ENCODE measurements at regions not wholly inside any gene's neighbourhood (a gene's known extent, or its start where the extent isn't known, plus 50 kb on each side); places are given as distances from the start of the nearest gene placed in this dataset.

DNA sequence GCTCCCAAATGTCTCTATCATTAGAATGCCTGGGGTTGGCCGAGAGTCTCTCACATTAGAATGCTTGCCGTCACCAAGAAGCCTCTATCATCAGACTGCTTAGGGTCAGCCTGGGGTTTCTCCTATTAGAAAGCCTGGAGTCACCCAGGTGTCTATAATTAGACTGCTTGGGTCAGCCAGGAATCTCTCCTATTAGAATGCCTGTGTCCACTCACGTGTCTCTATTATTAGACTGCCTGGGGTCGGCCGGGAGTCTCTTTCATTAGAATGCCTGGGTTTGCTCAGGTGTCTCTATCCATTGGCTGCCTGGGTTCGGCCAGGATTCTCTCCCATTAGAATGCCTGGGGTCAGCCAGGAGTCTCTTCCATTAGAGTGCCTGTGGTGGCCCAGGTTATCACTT, 1453.1 kb downstream of the UQCRFS1 start:
- DNase-seq (ENCODE audit: low read depth, low spot score) = no peak

DNA sequence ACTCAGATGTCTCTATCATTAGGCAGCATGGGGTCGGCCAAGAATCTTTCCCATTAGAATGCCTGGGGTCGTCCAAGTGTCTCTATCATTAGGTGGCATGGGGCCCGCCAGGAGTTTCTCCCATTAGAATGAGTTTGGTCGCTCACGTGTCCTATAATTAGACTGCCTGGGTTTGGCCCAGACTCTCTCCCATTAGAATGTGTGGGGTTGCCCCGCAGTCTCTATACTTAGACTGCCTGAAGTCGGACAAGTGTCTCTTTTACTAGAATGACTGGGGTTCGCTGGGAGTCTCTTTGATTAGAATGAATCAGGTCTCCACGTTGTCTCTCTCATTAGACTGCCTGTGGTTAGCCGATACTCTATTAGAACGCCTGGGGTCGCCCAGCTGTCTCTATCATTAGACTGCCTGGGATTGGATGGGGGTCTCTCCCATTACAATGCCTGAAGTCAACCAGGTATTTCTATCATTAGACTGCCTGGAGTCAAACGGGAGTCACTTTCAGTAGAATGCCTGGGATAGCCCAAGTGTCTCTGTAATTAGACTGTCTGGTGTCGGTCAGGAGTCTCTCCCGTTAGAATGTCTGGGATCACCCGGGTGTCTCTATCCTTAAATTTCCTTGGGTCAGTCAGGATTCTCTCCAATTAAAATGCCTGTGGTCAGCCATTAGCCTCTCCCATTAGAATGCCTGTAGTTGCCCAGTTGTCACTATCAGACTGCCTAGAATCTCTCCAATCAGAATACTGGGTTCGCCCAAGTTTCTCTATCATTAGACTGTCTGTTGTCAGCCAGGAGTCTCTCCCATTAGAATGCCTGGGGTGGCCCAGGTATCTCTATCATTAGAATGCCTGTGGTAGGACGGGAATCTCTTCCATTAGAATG, 1454.1 kb downstream of the UQCRFS1 start:
- no peak for DNase-seq (ENCODE audit: low read depth, low spot score)

DNA sequence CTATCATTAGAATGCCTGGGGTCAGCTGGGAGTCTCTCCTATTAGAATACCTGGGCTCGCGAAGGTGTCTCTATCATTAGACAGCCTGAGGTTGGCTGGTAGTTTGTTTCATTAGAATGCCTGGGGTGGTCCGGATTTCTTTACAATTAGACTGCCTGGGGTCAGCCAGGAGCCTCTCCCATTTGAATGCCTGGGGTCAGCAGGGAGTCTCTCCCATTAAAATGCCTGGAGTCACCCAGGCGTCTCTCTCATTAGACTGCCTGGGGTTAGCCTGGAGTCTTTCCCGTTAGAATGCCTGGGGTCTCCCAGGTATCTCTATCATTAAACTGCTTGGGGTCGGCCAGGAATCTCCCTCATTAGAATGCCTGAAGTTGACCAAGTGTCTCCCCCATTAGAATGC, 1458.3 kb downstream of the UQCRFS1 start:
- DNase-seq (ENCODE audit: low read depth, low spot score) = no peak

DNA sequence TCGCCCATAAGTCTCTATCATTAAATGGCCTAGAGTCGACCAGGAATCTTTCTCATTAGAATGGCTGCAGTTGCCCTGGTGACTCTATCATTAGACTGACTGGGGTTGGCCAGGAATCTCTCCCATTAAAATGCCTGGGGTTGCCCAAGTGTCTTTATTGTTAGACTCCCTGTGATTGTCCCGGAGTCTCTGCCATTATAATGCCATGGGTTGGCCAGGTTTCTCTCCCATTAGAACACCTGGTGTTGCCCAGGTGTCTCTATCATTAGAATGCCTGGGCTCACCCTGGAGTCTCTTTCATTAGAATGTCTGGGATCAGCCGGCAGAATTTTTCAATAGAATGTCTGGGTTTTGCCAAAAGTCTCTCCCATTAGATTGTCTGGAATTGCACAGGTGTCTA, 1459.3 kb downstream of the UQCRFS1 start:
- DNase-seq (ENCODE audit: low read depth, low spot score) = no peak

DNA sequence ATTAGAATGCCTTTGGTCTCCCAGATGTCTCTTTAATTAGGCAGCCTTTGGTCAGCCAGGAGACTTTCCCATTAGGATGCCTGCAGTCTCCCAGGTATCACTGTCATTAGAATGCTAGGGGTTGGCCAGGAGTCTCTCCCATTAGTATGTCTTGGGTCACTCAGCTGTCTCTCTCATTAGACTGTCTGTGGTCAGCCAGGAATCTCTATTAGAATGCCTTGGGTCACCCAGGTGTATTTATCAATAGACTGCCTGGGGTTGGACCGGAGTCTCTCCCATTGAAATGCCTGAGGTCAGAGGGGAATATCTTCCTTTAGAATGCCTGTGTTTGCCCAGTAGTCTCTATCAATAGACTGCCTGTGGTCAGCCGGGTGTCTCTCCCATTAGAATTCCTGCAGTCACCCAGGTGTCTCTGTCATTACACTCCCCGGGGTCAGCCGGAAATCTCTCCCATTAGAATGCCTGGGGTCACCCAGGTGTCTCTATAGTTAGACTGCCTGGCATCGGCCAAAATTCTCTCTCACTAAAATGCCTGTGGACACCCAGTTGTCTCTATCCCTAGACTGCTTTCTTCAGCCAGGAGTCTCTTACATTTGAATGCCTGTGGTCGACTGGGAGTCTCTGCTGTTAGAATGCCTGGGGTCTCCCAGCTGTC, 1460.3 kb downstream of the UQCRFS1 start:
- DNase-seq (ENCODE audit: low read depth, low spot score) = no peak

DNA sequence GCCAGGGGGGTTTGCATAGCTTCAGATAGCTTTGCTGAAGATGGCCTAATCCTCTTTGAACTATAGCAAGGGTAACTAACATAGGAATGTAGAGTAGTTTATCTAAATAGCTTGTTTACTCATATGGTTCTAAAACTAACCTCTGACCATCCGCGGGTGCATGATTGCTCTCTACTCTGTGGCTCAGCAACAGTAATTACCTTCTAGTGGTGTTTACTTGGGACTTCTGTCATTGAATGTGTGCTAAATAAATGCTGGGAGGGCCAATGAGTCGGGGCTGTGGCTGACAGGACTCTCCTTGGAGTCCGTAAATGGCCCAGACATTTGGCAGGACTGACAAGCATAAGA, 1461.9 kb downstream of the UQCRFS1 start:
- no peak for DNase-seq (ENCODE audit: low read depth, low spot score)

DNA sequence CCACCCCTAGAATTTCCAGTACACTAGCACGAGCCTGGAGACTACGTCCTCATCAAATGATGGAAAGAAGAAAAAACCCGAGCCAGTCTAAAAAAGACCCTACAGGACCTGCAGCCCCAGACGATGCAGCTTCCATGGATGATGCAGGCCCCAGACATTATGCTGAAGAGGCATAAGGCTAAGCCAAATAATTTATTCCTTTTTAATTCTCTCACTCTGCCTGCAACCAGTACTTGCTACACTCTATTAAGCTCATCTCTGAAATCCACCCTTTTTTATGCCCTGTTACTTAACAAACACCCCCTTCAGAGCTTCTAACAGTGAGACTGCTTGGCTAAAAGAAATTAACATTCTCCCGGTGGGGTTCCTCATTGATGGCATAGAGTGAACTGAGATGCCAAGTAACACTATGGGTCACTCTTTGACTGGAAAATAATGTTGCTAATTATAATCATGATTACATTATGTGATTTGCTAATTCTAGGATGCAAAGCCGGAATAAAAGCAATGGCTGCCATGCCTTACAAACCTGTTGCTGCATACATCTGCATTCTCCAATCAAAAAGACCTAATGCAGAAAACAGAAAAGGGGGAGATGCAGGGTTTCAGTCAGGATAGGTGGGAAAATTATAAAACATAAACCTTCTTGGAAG, 1462.4 kb downstream of the UQCRFS1 start:
- DNase-seq (ENCODE audit: low read depth, low spot score) = no peak

DNA sequence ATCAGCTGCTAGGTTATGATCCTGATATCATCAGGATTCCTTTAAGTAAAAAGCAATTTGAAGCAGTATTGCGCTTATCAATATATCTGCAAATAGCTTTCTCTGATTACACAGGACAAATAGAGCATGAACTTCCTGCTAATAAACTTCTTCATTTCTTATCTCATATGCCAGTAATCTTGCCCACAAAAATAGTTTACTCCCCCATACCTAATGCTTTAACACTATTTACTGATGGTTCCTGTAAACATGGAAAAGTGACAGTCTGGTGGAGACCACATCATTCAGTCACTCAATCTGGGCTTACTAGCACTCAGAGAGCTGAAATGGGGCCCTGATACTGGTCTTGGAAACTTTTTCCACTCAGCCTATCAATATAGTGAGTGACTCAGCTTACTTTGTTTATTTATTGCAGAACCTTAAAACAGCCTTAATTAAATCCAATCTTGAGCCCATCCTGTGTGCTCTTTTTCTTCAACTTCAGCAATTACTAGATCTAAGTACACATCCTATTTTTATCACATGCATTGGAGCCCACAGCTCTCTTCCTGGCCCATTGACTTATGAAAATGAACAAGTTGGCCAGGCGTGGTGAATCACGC, 1464.3 kb downstream of the UQCRFS1 start:
- DNase-seq (ENCODE audit: low read depth, low spot score) = no peak

DNA sequence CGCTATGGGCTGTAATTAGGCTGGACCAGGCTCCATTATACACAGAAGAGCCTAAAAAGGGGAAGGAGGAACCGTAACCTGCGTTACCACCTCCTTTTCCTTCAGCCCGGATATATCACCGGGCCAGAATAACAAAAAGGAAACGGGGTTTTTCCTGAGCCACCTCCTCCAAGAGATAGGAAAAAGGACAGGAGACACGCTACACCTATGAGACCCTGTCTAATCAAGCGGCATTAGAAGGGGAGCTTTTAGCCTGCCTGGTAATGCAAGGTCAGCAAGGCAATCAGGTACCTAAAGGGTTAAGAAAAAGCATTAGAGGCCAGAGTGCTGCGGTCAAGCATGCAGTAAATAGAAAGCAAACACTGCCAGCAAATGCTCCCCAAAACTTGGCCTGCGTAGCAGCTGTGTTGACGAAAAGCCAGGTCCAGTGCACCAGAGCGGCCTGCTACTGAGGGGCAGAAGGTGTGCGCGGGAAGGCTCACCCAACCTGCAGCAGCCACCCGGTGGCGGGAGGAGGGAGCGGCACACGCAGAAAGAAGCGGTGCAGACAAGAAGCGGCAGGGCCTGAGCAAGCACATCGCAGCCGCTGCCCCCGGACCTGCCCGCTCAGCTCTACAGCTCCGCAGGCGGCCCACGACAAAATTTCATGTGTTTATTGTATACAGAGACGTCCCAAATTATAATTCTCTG, 1466.1 kb downstream of the UQCRFS1 start:
- no peak for DNase-seq (ENCODE audit: low read depth, low spot score)

DNA sequence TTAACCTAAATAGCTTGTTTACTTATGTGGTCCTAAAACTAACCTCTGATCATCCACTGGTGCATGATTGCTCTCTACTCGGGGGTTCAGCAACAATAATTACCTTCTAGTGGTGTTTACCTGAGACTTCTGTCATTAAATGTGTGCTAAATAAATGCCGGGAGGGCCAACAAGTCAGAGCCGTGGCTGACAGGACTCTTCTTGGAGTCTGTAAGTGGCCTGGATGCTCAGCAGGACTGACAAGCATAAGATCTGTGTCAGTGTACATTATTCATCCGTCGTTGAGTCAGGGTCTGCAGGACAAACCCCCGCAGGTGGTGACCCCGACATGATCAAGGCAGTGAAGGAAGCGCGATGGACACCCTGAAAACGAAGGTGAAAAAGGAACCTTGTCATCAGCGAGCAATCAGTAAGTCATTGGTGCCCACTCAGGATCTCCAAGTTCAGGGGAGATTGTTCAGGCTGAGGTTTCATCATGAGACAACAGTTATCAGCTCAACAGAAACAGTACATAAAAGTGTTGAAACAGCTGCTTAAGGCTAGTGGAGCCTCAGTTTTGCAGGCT, 1466.9 kb downstream of the UQCRFS1 start:
- DNase-seq (ENCODE audit: low read depth, low spot score) = no peak

DNA sequence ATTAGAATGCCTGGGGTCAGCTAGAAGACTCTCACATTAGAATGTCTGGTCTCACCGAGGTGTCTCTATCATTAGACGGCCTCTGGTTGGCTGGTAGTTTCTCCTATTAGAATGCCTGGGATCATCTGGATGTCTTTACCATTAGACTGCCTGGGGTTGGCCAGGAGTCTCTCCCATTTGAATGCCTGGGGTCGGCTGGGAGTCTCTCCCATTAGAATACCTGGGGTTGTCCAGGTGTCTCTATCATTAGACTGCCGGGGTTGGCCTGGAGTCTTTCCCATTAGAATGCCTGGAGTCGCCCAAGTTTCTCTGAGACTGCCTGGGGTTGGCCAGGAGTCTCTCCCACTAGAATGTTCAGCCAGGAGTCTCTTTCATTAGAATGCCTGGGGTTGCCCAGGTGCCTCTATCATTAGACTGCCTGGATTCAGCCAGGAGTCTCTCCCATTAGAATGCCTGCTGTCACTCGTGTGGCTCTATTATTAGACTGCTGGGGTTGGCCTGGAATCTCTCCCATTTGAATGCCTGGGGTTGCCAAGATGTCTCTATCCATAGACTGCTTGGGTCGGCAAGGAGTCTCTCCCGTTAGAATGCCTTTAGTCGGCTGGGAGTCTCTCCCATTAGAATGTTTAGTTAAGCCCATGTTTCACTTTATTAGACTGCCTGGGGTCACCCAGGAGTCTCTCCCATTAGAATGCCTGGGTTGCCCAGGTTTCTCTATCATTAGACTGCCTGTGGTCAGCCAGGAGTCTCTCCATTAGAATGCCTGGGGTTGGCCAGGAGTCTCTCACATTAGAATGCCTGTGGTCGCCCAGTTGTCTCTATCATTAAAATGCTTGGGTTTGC, 1467.8 kb downstream of the UQCRFS1 start:
- no peak for DNase-seq (ENCODE audit: low read depth, low spot score)

DNA sequence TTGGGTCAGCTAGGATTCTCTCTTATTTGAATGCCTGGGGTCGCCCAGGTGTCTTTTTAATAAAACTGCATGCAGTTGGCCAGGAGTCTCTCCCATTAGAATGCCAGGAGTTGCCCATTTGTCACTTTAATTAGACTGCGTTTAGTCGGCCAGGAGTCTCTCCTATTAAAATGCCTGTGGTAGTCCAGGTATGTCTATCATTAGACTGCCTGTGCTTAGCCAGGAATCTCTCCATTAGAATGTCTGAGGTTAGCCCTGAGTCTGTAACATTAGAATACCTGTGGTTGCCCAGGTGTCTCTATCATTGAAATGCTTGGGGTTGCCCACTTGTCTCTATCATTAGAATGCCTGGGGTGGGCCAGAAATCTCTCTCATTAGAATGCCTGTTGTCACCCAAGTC, 1470.9 kb downstream of the UQCRFS1 start:
- no peak for DNase-seq (ENCODE audit: low read depth, low spot score)

DNA sequence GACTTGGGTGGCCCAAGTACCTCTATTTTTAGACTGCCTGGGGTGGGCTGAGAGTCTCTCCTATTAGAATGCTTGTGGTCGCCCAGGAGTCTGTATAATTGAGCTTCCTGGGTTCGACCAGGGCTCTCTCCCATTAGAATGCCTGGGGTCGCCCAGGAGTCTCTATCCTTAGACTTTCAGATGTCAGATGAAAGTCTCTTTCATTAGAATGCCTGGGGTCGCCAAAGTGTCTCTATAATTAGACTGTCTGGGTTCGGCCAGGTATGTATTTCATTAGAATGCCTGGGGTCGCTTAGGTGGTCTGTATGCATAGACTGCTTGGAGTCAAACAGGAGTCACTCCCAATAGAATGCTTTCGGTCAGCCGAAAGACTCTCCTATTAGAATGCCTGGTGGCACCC, 1471.7 kb downstream of the UQCRFS1 start:
- DNase-seq (ENCODE audit: low read depth, low spot score) = no peak

DNA sequence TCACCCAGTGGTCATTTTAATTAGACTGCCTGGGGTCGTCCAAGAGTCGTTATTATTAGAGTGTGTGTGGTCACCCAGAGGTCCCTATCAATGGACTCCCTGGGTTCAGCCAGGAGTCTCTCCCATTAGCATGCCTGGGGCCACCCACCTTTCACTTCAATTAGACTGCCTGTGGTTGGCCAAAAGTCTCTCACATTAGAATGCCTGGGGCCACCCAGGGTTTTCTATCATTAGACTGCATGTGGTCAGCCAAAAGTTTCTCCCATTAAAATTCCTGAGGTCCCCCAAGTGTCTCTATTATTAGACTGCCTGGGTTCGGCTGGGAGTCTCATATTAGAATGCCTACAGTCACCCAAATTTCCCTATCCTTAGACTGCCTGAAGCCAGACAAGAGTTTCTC, 1472.6 kb downstream of the UQCRFS1 start:
- DNase-seq (ENCODE audit: low read depth, low spot score) = no peak

DNA sequence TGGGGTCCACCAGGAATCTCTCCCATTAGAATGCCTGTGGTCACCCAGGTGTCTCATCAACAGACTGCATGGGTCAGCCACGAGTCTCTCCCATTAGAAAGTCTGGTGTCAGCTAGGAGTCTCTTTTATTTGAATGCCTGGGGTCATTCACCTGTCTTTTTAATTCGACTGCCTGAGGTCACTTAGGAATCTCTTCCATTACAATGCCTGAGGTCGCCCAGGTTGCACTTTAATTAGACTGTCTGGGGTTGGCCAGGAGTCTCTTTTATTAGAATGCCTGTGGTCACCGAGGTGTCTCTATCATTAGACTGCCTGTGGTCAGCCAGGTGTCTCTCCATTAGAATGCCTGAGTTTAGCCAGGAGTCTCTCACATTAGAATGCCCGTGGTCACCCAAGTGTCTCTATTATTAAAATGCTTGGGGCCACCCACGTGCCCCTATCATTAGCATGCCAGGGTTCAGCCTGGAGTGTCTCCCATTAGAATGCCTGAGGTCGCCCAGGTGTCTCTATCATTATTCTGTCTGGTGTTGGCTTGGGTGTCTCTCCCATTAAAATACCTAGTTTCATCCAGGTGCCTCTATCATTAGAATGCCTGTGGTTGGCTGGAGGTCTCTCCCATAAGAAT, 1474.3 kb downstream of the UQCRFS1 start:
- DNase-seq (ENCODE audit: low read depth, low spot score) = no peak

DNA sequence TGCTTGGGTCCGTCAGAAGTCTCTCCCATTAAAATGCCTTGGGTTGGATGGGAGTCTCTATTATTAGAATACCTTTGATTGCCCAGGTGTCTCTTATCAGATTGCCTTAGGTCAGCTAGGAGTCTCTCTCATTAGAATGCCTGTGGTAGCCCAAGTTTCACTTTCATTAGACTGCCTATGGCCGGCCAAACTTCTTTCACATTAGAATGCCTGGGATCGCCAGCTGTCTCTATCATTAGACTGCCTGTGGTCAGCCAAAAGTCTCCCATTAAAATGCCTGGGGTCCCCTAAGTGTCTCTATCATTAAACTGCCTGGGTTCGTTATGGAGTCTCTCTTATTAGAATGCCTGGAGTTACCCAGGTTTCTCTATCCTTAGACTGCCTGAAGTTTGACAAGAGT, 1476.7 kb downstream of the UQCRFS1 start:
- DNase-seq (ENCODE audit: low read depth, low spot score) = no peak

DNA sequence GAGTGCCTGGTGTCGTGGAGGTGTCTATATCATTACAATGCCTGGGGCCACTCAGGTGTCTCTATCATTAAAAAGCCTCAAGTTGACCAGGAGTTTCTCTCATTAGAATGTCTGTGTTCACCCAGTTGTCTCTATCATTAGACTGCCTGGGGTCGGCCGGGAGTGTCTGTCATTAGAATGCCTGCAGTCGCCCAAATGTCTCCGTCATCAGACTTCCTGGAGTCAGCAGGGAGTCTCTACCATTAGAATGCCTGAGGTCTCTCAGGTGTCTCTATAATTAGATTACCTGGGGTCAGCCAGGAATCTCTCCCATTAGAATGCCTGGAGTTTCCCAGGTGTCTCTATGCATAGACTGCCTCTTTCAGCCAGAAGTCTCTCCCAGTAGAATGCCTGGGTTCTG, 1477.6 kb downstream of the UQCRFS1 start:
- DNase-seq (ENCODE audit: low read depth, low spot score) = no peak

DNA sequence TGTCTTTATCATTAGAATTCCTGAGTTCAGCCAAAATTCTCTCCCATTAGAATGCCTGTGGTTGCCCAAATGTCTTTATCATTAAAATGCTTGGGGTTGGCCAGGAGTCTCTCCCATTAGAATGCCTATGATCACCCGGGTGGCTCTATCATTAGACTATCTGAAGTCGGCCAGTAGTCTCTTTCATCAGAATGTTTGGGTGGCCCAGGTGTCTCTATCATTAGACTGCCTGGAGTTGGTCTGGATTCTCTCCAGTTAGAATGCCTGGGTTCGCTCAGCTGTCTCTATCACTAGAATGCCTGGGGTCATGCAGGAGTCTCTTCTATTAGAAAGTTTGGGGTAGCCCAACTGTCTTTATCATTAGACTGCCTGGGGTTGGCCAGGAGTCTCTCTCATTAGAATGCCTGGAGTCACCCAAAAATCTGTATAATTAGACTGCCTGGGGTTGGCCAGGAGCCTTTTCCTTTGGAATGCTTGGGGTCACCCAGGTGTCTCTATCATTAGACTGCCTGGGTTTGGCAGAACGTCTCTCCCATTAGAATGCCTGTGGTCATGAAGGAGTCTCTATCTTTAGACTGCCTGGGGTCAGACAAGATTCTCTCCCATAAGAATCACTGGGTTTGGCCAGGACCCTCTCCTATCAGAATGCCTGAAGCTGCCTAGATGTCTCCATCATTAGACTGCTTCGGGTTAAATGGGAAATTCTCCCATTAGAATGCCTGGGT, 1478.3 kb downstream of the UQCRFS1 start:
- DNase-seq (ENCODE audit: low read depth, low spot score) = no peak

DNA sequence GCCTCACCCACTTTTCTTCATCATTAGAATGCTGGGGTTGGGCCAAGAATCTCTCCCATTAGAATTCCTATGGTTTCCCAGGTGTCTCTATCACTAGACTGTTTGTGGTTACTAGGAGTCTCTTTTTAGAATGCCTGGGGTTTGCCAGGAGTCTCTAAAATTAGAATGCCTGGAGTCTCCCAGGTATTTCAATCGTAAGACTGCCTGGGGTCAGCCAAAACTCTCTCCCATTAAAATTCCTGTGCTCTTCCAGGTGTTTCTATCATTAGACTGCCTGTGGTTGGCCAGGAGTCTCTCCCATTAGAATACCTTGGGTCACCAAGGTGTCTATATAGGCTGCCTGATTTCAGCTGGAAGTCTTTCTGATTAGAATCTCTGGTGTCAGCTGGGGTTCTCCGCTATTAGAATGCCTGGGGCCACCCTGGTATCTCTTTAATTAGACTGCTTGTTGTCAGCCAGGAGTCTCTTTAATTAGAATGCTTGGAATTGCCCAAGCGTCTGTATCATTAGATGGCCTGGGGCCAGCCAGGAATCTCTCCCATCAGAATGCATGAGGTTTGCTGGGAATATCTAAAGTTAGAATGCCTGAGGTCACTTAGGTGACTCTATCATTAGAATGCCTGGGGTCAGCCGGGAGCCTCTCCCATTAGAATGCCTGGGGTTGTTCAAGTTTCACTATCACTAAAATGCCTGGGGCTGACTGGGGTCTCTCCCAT, 1479.2 kb downstream of the UQCRFS1 start:
- DNase-seq (ENCODE audit: low read depth, low spot score) = no peak

All from iPS DF 19.7 (cell line).